HepG2 (cell line): ENCODE measurements at regions not wholly inside any gene's neighbourhood (a gene's known extent, or its start where the extent isn't known, plus 50 kb on each side); places are given as distances from the start of the nearest gene placed in this dataset.

ENCODE experiments used
- ATM ChIP-seq: fragments of 450-650 bp; IDR thresholded peaks from 2 replicates; pipeline ENCODE4 v1.7.1; 2017; ENCODE audit warnings: mild to moderate bottlenecking, borderline replicate concordance
- BRCA1 ChIP-seq: sonication (generic); formaldehyde crosslinking; IDR thresholded peaks from 2 replicates; pipeline ENCODE4 v1.4.0; 2020; ENCODE audit warnings: missing genetic modification reagents
- FOXO1 ChIP-seq: sonication (generic); formaldehyde crosslinking; IDR thresholded peaks from 2 replicates; pipeline ENCODE4 v1.4.0; 2020; ENCODE audit warnings: missing genetic modification reagents
- GABPA ChIP-seq, 2 experiments: IDR thresholded peaks; 2 replicates each; pipeline ENCODE4 v1.6.1; 2011 to 2016; ENCODE audit warnings: low read depth in 2 of 2, low read length in 1 of 2, missing biosample characterization in 1 of 2, missing genetic modification characterization in 1 of 2
- REST ChIP-seq, 2 experiments: IDR thresholded peaks; 2 replicates each; pipeline ENCODE4 v1.6.1; 2011 to 2012; ENCODE audit warnings: low read length in 2 of 2, borderline replicate concordance in 1 of 2, low read depth in 1 of 2, mild to moderate bottlenecking in 1 of 2, moderate library complexity in 1 of 2
- ZNF33A ChIP-seq: sonication (generic); formaldehyde crosslinking; IDR thresholded peaks from 2 replicates; pipeline ENCODE4 v1.5.1; 2020; ENCODE audit warnings: missing genetic modification reagents, mild to moderate bottlenecking, moderate library complexity, borderline replicate concordance
- ZNF503 ChIP-seq: sonication (generic); formaldehyde crosslinking; IDR thresholded peaks from 2 replicates; pipeline ENCODE4 v1.4.0; 2020; ENCODE audit warnings: missing genetic modification reagents
- ZNF75D ChIP-seq: sonication (generic); formaldehyde crosslinking; IDR thresholded peaks from 2 replicates; pipeline ENCODE4 v1.8.1; 2023; ENCODE audit warnings: missing genetic modification reagents, mild to moderate bottlenecking, borderline replicate concordance
- TF ChIP-seq, protein P1 (sequence below): IDR thresholded peaks from 2 replicates; pipeline ENCODE4 v1.6.1; 2012; ENCODE audit warnings: low read depth, low read length, improper control_type of control experiment
- TF ChIP-seq, protein P2 (sequence below): sonication (generic); formaldehyde crosslinking; IDR thresholded peaks from 2 replicates; pipeline ENCODE4 v1.5.0; 2020; ENCODE audit warnings: mild to moderate bottlenecking, missing genetic modification reagents, moderate library complexity

- TF ChIP-seq REST (IDR thresholded peaks at IDR 0.05; ENCODE audit: borderline replicate concordance in 1 of 2, low read depth in 1 of 2, low read length in 2 of 2) (no peak), ATM (no peak), ZNF503 (no peak), BRCA1 (no peak), ZNF33A (CRISPR knock-in tag) (no peak), ZNF75D (CRISPR knock-in tag) (no peak), GABPA (IDR thresholded peaks at IDR 0.05; ENCODE audit: low read depth, low read length) (no peak), GABPA (CRISPR knock-in tag; IDR thresholded peaks at IDR 0.05; ENCODE audit: low read depth) (no peak), FOXO1 (CRISPR knock-in tag) (no peak)
- TF ChIP-seq, protein P1, sequence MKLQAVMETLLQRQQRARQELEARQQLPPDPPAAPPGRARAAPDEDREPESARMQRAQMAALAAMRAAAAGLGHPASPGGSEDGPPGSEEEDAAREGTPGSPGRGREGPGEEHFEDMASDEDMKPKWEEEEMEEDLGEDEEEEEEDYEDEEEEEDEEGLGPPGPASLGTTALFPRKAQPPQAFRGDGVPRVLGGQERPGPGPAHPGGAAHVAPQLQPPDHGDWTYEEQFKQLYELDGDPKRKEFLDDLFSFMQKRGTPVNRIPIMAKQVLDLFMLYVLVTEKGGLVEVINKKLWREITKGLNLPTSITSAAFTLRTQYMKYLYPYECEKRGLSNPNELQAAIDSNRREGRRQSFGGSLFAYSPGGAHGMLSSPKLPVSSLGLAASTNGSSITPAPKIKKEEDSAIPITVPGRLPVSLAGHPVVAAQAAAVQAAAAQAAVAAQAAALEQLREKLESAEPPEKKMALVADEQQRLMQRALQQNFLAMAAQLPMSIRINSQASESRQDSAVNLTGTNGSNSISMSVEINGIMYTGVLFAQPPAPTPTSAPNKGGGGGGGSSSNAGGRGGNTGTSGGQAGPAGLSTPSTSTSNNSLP: no peak
- TF ChIP-seq, protein P2, sequence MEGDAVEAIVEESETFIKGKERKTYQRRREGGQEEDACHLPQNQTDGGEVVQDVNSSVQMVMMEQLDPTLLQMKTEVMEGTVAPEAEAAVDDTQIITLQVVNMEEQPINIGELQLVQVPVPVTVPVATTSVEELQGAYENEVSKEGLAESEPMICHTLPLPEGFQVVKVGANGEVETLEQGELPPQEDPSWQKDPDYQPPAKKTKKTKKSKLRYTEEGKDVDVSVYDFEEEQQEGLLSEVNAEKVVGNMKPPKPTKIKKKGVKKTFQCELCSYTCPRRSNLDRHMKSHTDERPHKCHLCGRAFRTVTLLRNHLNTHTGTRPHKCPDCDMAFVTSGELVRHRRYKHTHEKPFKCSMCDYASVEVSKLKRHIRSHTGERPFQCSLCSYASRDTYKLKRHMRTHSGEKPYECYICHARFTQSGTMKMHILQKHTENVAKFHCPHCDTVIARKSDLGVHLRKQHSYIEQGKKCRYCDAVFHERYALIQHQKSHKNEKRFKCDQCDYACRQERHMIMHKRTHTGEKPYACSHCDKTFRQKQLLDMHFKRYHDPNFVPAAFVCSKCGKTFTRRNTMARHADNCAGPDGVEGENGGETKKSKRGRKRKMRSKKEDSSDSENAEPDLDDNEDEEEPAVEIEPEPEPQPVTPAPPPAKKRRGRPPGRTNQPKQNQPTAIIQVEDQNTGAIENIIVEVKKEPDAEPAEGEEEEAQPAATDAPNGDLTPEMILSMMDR: no peak
Measured at GRCh38 chr13:23965346-23965745, 68.0 kb upstream of the C1QTNF9B start.
